HCT116 (cell line): ENCODE measurements at regions not wholly inside any gene's neighbourhood (a gene's known extent, or its start where the extent isn't known, plus 50 kb on each side); places are given as distances from the start of the nearest gene placed in this dataset.

ENCODE experiments used
- EGR1 ChIP-seq: IDR thresholded peaks from 2 replicates; pipeline ENCODE4 v1.6.1; 2012; ENCODE audit warnings: low read depth
- EZH2 ChIP-seq: fragments of 200-600 bp; sonication (generic); IDR thresholded peaks from 2 replicates; pipeline ENCODE4 v1.6.1; 2017; ENCODE audit warnings: antibody characterized with exemption, mixed run types
- EZH2phosphoT487 ChIP-seq: fragments of 200-600 bp; IDR thresholded peaks from 2 replicates; pipeline ENCODE4 v1.6.1; 2018; ENCODE audit warnings: antibody characterized with exemption, borderline replicate concordance
- POLR2A ChIP-seq: IDR thresholded peaks from 2 replicates; pipeline ENCODE4 v1.7.0; 2011; ENCODE audit warnings: borderline replicate concordance; ENCODE audit not compliant: insufficient read depth, insufficient read length; ENCODE audit errors: extremely low read depth
- POLR2AphosphoS5 ChIP-seq: IDR thresholded peaks from 2 replicates; pipeline ENCODE4 v1.6.1; 2011; ENCODE audit warnings: mild to moderate bottlenecking, low read depth, low read length, moderate library complexity
- SIN3A ChIP-seq: IDR thresholded peaks from 2 replicates; pipeline ENCODE4 v1.6.1; 2012; ENCODE audit warnings: low read depth
- SP1 ChIP-seq: IDR thresholded peaks from 2 replicates; pipeline ENCODE4 v1.6.1; 2012; ENCODE audit warnings: low read depth
- SRF ChIP-seq: IDR thresholded peaks from 2 replicates; pipeline ENCODE4 v1.6.1; 2012; ENCODE audit warnings: low read depth
- YY1 ChIP-seq: IDR thresholded peaks from 2 replicates; pipeline ENCODE4 v1.6.1; 2011; ENCODE audit warnings: low read length, low read depth, moderate library complexity, mild to moderate bottlenecking; ENCODE audit not compliant: insufficient replicate concordance; ENCODE audit errors: extremely low read depth
- TF ChIP-seq, protein P1 (sequence below), 3 experiments: fragments of 200-600 bp in 1 of 3; sonication (generic) in 1 of 3; IDR thresholded peaks in 2 of 3; conservative IDR thresholded peaks in 1 of 3; 2 replicates each; pipeline ENCODE4 v1.5.1; 2012 to 2017; ENCODE audit warnings: low read depth in 2 of 3, low read length in 2 of 3, antibody characterized with exemption in 1 of 3, borderline replicate concordance in 1 of 3, control low read depth in 1 of 3, mild to moderate bottlenecking in 1 of 3, mixed read lengths in 1 of 3, mixed run types in 1 of 3, moderate library complexity in 1 of 3; ENCODE audit not compliant: insufficient read depth in 1 of 3
- TF ChIP-seq, protein P2 (sequence below): IDR thresholded peaks from 2 replicates; pipeline ENCODE4 v1.6.1; 2012

DNA sequence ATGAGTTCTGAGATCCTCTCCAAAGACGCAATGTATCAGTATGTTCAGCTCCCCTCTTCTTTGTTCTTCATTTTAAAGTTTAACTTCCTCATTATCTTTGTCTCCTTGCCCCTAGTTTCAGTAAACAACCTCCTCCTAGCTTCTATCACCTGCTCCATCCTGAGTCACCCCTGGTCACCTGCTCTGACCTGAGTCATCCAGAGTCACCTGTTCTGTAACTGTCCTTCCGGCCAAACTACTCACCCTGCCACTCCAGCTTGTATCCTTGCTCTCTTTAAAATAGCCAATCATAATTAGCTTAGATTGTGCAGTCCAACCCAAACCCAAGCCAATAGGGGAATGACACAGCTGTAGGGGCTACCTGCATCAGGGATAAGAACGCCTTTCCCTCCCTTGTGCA lies 332.0 kb downstream of the OLFM3 start:
- TF ChIP-seq SIN3A, result no peak
- TF ChIP-seq, protein P1, sequence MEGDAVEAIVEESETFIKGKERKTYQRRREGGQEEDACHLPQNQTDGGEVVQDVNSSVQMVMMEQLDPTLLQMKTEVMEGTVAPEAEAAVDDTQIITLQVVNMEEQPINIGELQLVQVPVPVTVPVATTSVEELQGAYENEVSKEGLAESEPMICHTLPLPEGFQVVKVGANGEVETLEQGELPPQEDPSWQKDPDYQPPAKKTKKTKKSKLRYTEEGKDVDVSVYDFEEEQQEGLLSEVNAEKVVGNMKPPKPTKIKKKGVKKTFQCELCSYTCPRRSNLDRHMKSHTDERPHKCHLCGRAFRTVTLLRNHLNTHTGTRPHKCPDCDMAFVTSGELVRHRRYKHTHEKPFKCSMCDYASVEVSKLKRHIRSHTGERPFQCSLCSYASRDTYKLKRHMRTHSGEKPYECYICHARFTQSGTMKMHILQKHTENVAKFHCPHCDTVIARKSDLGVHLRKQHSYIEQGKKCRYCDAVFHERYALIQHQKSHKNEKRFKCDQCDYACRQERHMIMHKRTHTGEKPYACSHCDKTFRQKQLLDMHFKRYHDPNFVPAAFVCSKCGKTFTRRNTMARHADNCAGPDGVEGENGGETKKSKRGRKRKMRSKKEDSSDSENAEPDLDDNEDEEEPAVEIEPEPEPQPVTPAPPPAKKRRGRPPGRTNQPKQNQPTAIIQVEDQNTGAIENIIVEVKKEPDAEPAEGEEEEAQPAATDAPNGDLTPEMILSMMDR (IDR thresholded peaks at IDR 0.05 in 2 of 3, conservative IDR thresholded peaks at IDR 0.05 in 1 of 3; ENCODE audit: borderline replicate concordance in 1 of 3, insufficient read depth in 1 of 3, low read depth in 2 of 3, low read length in 2 of 3), result no peak
- no peak for TF ChIP-seq SRF
- TF ChIP-seq EZH2, result no peak
- no peak for TF ChIP-seq POLR2AphosphoS5
- no peak for TF ChIP-seq POLR2A
- TF ChIP-seq EZH2phosphoT487, result no peak
- TF ChIP-seq, protein P2, sequence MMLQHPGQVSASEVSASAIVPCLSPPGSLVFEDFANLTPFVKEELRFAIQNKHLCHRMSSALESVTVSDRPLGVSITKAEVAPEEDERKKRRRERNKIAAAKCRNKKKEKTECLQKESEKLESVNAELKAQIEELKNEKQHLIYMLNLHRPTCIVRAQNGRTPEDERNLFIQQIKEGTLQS, result no peak
- no peak for TF ChIP-seq SP1
- TF ChIP-seq YY1, result no peak
- TF ChIP-seq EGR1, result no peak
